Hepatocyte (in vitro differentiated cells): ENCODE measurements at regions not wholly inside any gene's neighbourhood (a gene's known extent, or its start where the extent isn't known, plus 50 kb on each side); places are given as distances from the start of the nearest gene placed in this dataset.
A peak's percentile ranks its signal among the peaks of the same experiment; 100 is the strongest.

Experiments
- CTCF ChIP-seq: fragments of 200-600 bp; sonication (generic); IDR thresholded peaks from 2 replicates; pipeline ENCODE4 v1.5.1; 2016; ENCODE audit warnings: antibody characterized with exemption, mild to moderate bottlenecking; ENCODE audit not compliant: poor library complexity
- EZH2phosphoT487 ChIP-seq: fragments of 200-600 bp; sonication (generic); IDR thresholded peaks from one replicate; pipeline ENCODE4 v1.6.1; 2018; ENCODE audit warnings: antibody characterized with exemption, mild to moderate bottlenecking, low read depth, moderate library complexity; ENCODE audit not compliant: unreplicated experiment, severe bottlenecking

- TF ChIP-seq EZH2phosphoT487 (no peak), CTCF (peak; percentile 22)
These were observed 415.2 kb upstream of the TRPC7 start for GRCh38 chr5:136780518-136780917.
